DND-41 (cell line): ENCODE measurements at regions not wholly inside any gene's neighbourhood (a gene's known extent, or its start where the extent isn't known, plus 50 kb on each side); places are given as distances from the start of the nearest gene placed in this dataset.

Source experiments
- EZH2 ChIP-seq: IDR thresholded peaks from 3 replicates; pipeline ENCODE4 v1.6.1; 2012; ENCODE audit warnings: borderline replicate concordance, low read depth, mild to moderate bottlenecking, moderate library complexity, low read length, inconsistent platforms; ENCODE audit not compliant: severe bottlenecking
- TF ChIP-seq, protein P1 (sequence below): IDR thresholded peaks from 2 replicates; pipeline ENCODE4 v1.5.1; 2012; ENCODE audit warnings: borderline replicate concordance, low read length, moderate library complexity, mild to moderate bottlenecking; ENCODE audit not compliant: poor library complexity, severe bottlenecking; ENCODE audit errors: extremely low read depth

DNA sequence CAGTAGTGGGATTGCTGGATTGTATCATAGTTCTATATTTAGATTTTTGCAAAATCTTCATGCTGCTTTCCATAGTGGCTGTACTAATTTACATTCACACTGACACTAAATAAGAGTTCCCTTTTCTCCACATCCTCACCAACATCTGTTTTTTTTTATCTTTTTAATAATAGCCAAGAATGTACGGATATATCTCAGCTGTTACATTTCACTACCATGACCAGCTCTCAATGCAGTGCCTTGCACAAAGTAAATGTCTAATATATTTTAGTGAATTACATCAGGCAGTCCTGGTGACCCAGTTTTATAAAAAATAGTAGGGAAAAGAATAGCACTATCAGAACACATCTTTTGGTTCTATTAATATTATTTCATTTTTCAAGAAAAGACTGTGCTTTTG, 161.8 kb downstream of the LNPK start:
- TF ChIP-seq, protein P1, sequence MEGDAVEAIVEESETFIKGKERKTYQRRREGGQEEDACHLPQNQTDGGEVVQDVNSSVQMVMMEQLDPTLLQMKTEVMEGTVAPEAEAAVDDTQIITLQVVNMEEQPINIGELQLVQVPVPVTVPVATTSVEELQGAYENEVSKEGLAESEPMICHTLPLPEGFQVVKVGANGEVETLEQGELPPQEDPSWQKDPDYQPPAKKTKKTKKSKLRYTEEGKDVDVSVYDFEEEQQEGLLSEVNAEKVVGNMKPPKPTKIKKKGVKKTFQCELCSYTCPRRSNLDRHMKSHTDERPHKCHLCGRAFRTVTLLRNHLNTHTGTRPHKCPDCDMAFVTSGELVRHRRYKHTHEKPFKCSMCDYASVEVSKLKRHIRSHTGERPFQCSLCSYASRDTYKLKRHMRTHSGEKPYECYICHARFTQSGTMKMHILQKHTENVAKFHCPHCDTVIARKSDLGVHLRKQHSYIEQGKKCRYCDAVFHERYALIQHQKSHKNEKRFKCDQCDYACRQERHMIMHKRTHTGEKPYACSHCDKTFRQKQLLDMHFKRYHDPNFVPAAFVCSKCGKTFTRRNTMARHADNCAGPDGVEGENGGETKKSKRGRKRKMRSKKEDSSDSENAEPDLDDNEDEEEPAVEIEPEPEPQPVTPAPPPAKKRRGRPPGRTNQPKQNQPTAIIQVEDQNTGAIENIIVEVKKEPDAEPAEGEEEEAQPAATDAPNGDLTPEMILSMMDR: no peak
- no peak for TF ChIP-seq EZH2
